Cardiac muscle cell (in vitro differentiated cells and primary cell): ENCODE measurements at regions not wholly inside any gene's neighbourhood (a gene's known extent, or its start where the extent isn't known, plus 50 kb on each side); places are given as distances from the start of the nearest gene placed in this dataset.
"Not testable (repeated sequence)": the region's sequence is repeated elsewhere in the genome, so short reads cannot be mapped to it uniquely, and the experiment has no call there.

Experiments
- DNase-seq, 2 donors: peaks; one replicate each; pipeline versions ENCODE4 v3.0.0 to v3.0.0-alpha.2; 2010 to 2017; ENCODE audit warnings: low read depth in 1 of 2, low spot score in 1 of 2
- H3K27ac ChIP-seq: fragments of 200-600 bp; sonication (generic); 2 replicates; pipeline ENCODE4 v1.5.1; 2016
- H3K27me3 ChIP-seq: fragments of 200-600 bp; sonication (generic); 2 replicates; pipeline ENCODE4 v1.6.0; 2016; ENCODE audit warnings: control low read depth
- H3K36me3 ChIP-seq: fragments of 200-600 bp; sonication (generic); 2 replicates; pipeline ENCODE4 v1.5.1; 2016; ENCODE audit warnings: control low read depth
- H3K4me1 ChIP-seq: fragments of 200-600 bp; sonication (generic); 2 replicates; pipeline ENCODE4 v1.8.1; 2017; ENCODE audit warnings: low read depth, mild to moderate bottlenecking, mixed run types
- H3K4me3 ChIP-seq: fragments of 200-600 bp; sonication (generic); 2 replicates; pipeline ENCODE4 v1.5.1; 2016; ENCODE audit warnings: mild to moderate bottlenecking
- H3K9me3 ChIP-seq: fragments of 200-600 bp; sonication (generic); 2 replicates; pipeline ENCODE4 v1.5.1; 2017; ENCODE audit warnings: low read depth, mild to moderate bottlenecking, control low read depth
- CTCF ChIP-seq: IDR thresholded peaks from 2 replicates; pipeline ENCODE4 v1.5.1; 2012; ENCODE audit warnings: low read depth, mild to moderate bottlenecking, low read length

GRCh38 chr9:75289332-75289731, 201.0 kb downstream of the OSTF1 start:
- Histone ChIP-seq H3K27ac (no peak overlapping the region), H3K9me3 (no peaks in the 10 kb centered on the region), H3K4me1 (no peaks in the 10 kb centered on the region), H3K27me3 (no peaks in the 10 kb centered on the region), H3K36me3 (no peaks in the 10 kb centered on the region), H3K4me3 (no peak overlapping the region)
- TF ChIP-seq CTCF, result no peak
- no peak for DNase-seq

- no peak for DNase-seq
- Histone ChIP-seq H3K4me1 (no peaks in the 10 kb centered on the region), H3K4me3 (no peak overlapping the region), H3K27ac (no peak overlapping the region), H3K9me3 (no peaks in the 10 kb centered on the region), H3K36me3 (no peaks in the 10 kb centered on the region), H3K27me3 (no peaks in the 10 kb centered on the region)
- TF ChIP-seq CTCF, result no peak
These were observed 211.0 kb downstream of the OSTF1 start for GRCh38 chr9:75299324-75299723.

GRCh38 chr9:75333624-75334023, 245.3 kb downstream of the OSTF1 start:
- TF ChIP-seq CTCF, result no peak
- H3K27me3 ChIP-seq, result no peaks in the 10 kb centered on the region
- H3K36me3 ChIP-seq, result no peaks in the 10 kb centered on the region
- no peaks in the 10 kb centered on the region for H3K4me1 ChIP-seq
- H3K4me3 ChIP-seq, result no peak overlapping the region
- DNase-seq, result no peak
- H3K27ac ChIP-seq, result no peak overlapping the region
- no peaks in the 10 kb centered on the region for H3K9me3 ChIP-seq

- no peak for DNase-seq
- H3K4me3 ChIP-seq, result no peak overlapping the region
- no peak overlapping the region for H3K27ac ChIP-seq
- no peaks in the 10 kb centered on the region for H3K36me3 ChIP-seq
- no peaks in the 10 kb centered on the region for H3K4me1 ChIP-seq
- TF ChIP-seq CTCF, result no peak
- no peaks in the 10 kb centered on the region for H3K9me3 ChIP-seq
- no peaks in the 10 kb centered on the region for H3K27me3 ChIP-seq
These were observed 270.5 kb downstream of the OSTF1 start for GRCh38 chr9:75358846-75359245.

- no peak for DNase-seq
- no peaks in the 10 kb centered on the region for H3K27me3 ChIP-seq
- no peak overlapping the region for H3K4me3 ChIP-seq
- TF ChIP-seq CTCF, result no peak
- H3K27ac ChIP-seq, result no peak overlapping the region
- no peaks in the 10 kb centered on the region for H3K4me1 ChIP-seq
- H3K9me3 ChIP-seq, result no peaks in the 10 kb centered on the region
- H3K36me3 ChIP-seq, result no peaks in the 10 kb centered on the region
These were observed 271.3 kb downstream of the OSTF1 start for GRCh38 chr9:75359638-75360037.

- DNase-seq, result no peak
- no peak overlapping the region for H3K4me3 ChIP-seq
- TF ChIP-seq CTCF, result no peak
- H3K9me3 ChIP-seq, result no peaks in the 10 kb centered on the region
- H3K27ac ChIP-seq, result no peak overlapping the region
- H3K4me1 ChIP-seq, result no peaks in the 10 kb centered on the region
- H3K27me3 ChIP-seq, result no peaks in the 10 kb centered on the region
- H3K36me3 ChIP-seq, result no peaks in the 10 kb centered on the region
These were observed 271.9 kb downstream of the OSTF1 start for GRCh38 chr9:75360252-75360651.

GRCh38 chr9:75362446-75362845, 274.1 kb downstream of the OSTF1 start:
- H3K27me3 ChIP-seq, H3K4me1 ChIP-seq, H3K9me3 ChIP-seq, H3K4me3 ChIP-seq, H3K36me3 ChIP-seq, H3K27ac ChIP-seq, DNase-seq: not testable (repeated sequence)
